ENCODE measurements at regions not wholly inside any gene's neighbourhood (a gene's known extent, or its start where the extent isn't known, plus 50 kb on each side); places are given as distances from the start of the nearest gene placed in this dataset.

DNA sequence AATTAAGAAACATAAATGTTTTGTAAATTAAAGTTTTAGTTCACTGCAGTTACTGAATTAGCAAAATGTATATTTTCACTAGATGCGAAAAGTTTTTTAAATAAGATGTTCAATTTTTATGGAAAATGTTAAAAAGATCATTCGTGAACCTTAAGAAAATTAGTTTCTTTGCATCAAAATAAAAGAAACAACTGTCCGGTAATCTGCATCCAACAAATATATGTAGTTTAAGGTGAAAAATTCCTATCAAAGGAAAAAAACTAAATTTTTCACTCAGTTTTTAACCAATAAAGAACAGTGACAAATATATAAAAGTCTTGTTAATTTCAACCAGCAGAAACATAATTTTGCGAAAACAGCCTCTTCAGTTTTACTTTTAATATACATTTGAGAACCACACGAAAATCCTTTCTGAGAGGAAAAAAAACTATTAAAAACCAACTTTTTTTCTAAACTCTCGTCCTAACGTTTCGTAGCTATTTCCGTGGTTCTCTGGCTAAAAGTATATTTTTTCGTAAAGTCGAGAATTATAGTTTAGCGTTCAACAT is 64.5 kb downstream of the KCNRG start:
- no peak for TF ChIP-seq GATA2 (IDR thresholded peaks at IDR 0.05; ENCODE audit: low read depth, low read length)
- no peak for TF ChIP-seq GATA3 (IDR thresholded peaks at IDR 0.05; ENCODE audit: low read depth, low read length)

All from SH-SY5Y (cell line).